Spinal cord (tissue), 9 donors: ENCODE measurements at regions not wholly inside any gene's neighbourhood (a gene's known extent, or its start where the extent isn't known, plus 50 kb on each side); places are given as distances from the start of the nearest gene placed in this dataset.

Experiments used
- DNase-seq, 6 donors: peaks; one replicate each; pipeline versions ENCODE4 v3.0.0 to v3.0.0-alpha.2; 2013 to 2015; ENCODE audit warnings: low spot score in 6 of 6, low read depth in 4 of 6
- H3K27ac ChIP-seq: one replicate; pipeline ENCODE4 v1.5.1; 2013; ENCODE audit warnings: low read depth, low read length, control low read depth
- H3K27me3 ChIP-seq: one replicate; pipeline ENCODE4 v1.6.1; 2013; ENCODE audit warnings: low read length; ENCODE audit not compliant: control insufficient read depth, insufficient read depth
- H3K36me3 ChIP-seq: one replicate; pipeline ENCODE4 v1.6.1; 2013; ENCODE audit warnings: low read length; ENCODE audit not compliant: control insufficient read depth, insufficient read depth
- H3K4me1 ChIP-seq: one replicate; pipeline ENCODE4 v1.6.1; 2013; ENCODE audit warnings: low read length; ENCODE audit not compliant: control insufficient read depth, insufficient read depth
- H3K4me3 ChIP-seq: one replicate; pipeline ENCODE4 v1.5.1; 2013; ENCODE audit warnings: low read depth, low read length, control low read depth
- H3K9me3 ChIP-seq: one replicate; pipeline ENCODE4 v1.6.1; 2013; ENCODE audit warnings: low read length; ENCODE audit not compliant: control insufficient read depth, insufficient read depth
- WGBS: methylation state at CpG from one replicate; pipeline ENCODE4 v1.1.5; 2013; ENCODE audit warnings: missing lambda C conversion rate; ENCODE audit not compliant: insufficient coverage; 5-methylcytosine and 5-hydroxymethylcytosine counted together
- donor health status: healthy.

DNA sequence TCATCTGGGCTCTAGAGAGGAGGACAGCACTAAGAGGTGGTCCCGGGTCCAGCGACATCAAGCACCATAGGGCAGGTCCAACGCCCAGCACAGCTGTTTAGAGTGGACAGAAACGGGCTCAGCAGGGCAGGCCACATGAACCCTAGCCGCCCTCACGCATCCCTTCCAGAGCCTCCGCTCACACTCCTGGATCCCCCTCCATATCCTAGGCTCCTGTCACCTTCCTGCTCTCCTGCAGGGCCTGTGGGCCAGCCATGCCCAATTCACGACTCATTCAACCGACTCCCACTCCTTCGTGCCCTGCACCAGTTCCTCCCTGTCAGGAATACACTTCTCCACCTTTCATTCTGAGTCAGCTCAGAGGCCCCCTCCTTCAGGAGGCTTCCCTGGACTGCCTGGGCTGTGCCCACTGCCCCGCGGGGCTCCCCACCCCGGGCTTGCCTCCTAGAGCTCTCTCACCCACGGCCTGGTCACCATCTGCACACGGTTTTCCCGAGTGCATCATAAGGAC lies 90.2 kb downstream of the LINGO1 start:
- Histone ChIP-seq H3K27ac (peak overlapping the region; percentile 82), H3K4me3 (no peak overlapping the region), H3K4me1 (peaks cover 66% of the 10 kb centered on the region), H3K27me3 (no peaks in the 10 kb centered on the region), H3K9me3 (no peaks in the 10 kb centered on the region), H3K36me3 (no peaks in the 10 kb centered on the region)
- WGBS, result 77% methylated on average over 15 of the region's 16 CpGs
- no peak for DNase-seq

DNA sequence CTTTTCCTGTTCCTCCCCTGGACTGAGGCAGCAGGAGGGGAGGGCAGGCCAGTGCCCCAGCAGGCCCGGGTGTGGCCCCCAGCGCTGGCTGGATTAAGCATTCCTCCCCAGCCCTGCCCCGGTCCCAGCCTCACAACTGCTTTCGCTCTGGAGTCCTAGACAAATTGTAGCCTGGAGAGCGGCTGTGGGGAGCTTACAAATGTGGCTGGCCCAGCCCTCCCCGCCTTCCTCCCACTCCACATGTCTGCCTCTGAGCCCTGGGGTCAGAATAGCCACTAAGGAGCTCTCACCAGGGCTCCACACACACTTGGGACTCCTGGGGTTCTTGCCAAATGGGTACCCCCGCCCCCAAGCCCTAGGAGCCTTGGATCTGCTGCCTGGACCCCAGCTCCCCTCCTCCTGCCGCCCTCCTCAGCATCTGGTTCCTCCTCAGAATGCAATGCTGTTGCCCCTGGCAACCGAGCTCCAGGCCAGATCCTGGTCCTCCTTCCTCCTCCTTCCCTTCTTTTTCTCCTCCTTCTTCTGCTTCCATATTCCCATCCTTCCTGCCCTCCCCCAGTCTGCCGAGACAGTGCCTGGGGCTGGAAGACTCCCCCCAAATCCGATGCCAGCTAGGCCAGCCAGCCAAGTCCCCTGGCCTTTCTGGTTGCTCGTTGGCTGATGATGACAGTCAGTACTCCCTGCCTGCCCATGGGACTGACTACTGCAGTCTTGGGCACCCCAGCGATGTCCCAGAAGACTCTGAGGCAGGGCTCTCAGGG lies 91.1 kb downstream of the LINGO1 start:
- peak overlapping the region; percentile 82 for H3K27ac ChIP-seq
- peaks cover 75% of the 10 kb centered on the region for H3K4me1 ChIP-seq
- H3K4me3 ChIP-seq, result no peak overlapping the region
- H3K27me3 ChIP-seq, result no peaks in the 10 kb centered on the region
- peak in 4 of 6 donors; percentile 72 to 95 (median 86) for DNase-seq
- no peaks in the 10 kb centered on the region for H3K9me3 ChIP-seq
- WGBS, result 15% methylated on average over 13 of the region's 13 CpGs
- no peaks in the 10 kb centered on the region for H3K36me3 ChIP-seq

DNA sequence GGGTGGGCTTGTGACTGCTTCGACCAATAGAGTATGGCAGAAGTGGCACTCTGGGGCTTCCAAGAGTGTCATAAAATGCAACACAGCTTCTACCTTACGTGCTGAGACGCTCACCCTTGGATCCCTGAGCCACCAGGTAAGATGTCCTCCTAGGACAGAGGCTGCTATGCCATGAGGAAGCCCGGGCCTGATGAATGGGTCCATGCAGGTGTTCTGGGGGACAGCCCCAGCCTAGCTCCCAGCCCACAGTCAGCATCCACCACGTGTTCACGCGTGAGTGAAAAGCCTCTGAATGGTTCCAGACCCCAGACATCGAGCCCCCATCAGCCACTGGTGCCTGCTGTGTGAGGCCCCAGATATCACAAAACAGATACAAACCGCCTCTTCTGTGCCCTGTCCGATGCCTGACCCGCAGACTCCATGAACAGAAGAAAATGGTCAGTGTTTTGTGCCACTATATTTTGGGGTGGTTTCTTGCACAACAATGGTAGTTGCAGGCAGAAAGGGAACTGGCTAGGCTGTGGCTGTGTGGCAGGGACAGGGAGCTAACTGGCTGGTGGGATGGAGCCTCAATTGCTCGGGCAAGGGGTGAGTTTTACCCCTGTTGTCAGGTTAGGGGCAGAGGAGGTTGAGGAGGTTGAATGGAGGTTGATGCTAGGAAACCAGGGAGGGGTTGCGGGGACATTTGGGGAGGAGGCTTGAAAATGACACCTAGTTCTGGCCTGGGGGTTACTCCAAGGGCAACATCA lies 92.2 kb downstream of the LINGO1 start:
- no peak for DNase-seq
- Histone ChIP-seq H3K27ac (peak overlapping the region; percentile 82), H3K27me3 (no peaks in the 10 kb centered on the region), H3K36me3 (no peaks in the 10 kb centered on the region), H3K4me3 (no peak overlapping the region), H3K9me3 (no peaks in the 10 kb centered on the region), H3K4me1 (peaks cover 78% of the 10 kb centered on the region)
- 76% methylated on average over 13 of the region's 13 CpGs for WGBS

DNA sequence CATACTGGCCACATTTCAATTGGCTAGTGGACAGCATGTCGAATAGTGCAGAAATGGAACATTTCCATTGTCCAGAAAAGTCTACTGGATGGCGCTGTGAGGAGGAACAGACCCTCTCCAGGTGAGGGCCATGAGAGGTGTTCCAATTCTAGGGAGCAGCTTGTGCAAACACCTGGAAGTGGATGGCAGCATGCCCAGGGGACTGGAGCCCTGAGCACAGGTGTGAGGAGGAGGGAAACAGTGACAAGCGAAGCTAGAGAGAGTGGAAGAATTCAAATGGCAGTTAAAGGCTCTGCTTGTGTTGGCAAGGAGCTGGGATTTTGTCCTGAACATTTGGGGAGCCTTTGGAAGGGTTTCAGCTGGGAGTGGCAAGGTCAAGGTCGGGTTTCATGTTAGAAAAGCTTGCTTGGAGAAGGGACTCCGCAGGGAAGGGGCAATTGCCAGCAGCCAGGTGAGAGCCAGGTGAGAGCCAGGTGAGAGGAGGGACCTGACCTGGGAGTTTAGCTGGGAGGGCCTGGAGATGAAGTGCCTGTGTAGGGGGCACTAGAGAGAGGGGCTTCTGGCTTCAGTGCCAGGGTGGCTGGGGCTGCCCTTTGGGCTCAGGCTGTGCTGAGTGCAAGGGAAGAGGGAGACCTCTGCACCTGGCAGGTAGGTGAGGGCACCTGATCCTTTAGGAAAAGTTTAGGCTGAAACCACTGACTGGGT lies 93.8 kb downstream of the LINGO1 start:
- peaks cover 86% of the 10 kb centered on the region for H3K4me1 ChIP-seq
- WGBS, result 51% methylated on average over 5 of the region's 5 CpGs
- no peak for DNase-seq
- H3K4me3 ChIP-seq, result no peak overlapping the region
- no peaks in the 10 kb centered on the region for H3K9me3 ChIP-seq
- no peaks in the 10 kb centered on the region for H3K27me3 ChIP-seq
- H3K36me3 ChIP-seq, result no peaks in the 10 kb centered on the region
- H3K27ac ChIP-seq, result peak overlapping the region; percentile 68

DNA sequence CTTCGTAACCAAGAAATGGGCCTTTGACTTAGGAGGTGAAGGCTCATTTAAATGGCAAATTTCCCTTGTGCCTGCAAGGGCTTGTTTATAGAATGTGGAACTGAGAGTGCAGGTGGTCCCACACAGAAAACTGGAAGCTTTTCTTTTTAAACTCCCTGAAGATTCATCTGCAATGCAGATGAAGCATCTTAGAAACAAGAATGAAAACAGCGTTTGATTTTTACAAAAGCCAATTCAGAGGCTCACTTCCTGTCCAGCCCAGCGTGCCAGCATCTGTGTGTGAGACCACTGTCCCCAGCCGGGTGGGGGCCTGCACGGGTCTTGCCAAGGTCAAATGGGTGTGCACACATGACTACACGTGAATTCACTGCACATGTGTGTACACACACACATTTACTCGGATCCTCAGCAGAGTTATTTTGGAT lies 94.7 kb downstream of the LINGO1 start:
- peak in 2 of 6 donors; percentile 76 to 79 for DNase-seq
- Histone ChIP-seq H3K27me3 (no peaks in the 10 kb centered on the region), H3K9me3 (no peaks in the 10 kb centered on the region), H3K4me1 (peaks cover 87% of the 10 kb centered on the region), H3K36me3 (no peaks in the 10 kb centered on the region), H3K4me3 (no peak overlapping the region), H3K27ac (peak overlapping the region; percentile 85)
- 24% methylated on average over 2 of the region's 7 CpGs for WGBS

DNA sequence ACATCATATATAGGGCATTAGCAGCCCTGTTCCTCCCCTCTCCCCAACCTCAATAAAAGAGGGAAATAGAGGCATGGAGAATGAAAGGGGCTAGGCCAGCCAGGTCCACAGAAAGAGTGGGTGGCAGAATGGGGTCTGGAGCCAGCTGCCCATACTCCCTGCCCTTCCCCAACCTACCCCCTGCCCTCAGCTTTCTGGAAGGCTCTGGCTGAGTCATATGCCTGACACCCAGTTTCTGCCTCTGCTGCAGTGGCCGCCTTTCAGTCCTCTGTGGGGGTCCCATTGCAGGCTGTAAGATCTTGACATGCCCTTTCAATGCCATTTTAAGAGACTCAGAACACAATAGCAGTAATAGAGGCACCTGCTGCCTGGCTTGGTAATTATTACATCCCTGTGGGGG lies 95.7 kb downstream of the LINGO1 start:
- H3K9me3 ChIP-seq, result no peaks in the 10 kb centered on the region
- no peak overlapping the region for H3K4me3 ChIP-seq
- WGBS, result 58% methylated on average over 1 of the region's 1 CpG
- no peaks in the 10 kb centered on the region for H3K27me3 ChIP-seq
- DNase-seq, result no peak
- H3K36me3 ChIP-seq, result no peaks in the 10 kb centered on the region
- peak overlapping the region; percentile 85 for H3K27ac ChIP-seq
- peaks cover 80% of the 10 kb centered on the region for H3K4me1 ChIP-seq

DNA sequence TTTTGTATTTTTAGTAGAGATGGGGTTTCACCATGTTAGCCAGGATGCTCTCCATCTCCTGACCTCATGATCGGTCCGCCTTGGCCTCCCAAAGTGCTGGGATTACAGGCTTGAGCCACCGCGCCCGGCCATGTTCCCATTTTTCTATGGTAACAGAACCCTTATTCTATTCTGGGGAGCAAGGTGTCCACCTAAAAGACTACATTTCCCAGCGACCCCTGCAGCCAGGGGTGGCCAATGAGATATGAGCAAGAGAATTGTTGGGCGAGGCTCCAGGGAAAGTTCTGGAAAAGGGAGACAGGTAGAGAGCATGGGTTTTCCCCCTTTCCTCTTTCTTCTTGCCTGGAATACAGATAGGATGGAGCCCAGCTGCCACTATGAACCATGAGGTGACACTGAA lies 96.9 kb downstream of the LINGO1 start:
- 76% methylated on average over 5 of the region's 7 CpGs for WGBS
- Histone ChIP-seq H3K36me3 (no peaks in the 10 kb centered on the region), H3K9me3 (no peaks in the 10 kb centered on the region), H3K4me1 (peaks cover 68% of the 10 kb centered on the region), H3K4me3 (no peak overlapping the region), H3K27me3 (no peaks in the 10 kb centered on the region), H3K27ac (no peak overlapping the region)
- peak in 1 of 6 donors; percentile 60 for DNase-seq
